GM18870 (cell line): ENCODE measurements at regions not wholly inside any gene's neighbourhood (a gene's known extent, or its start where the extent isn't known, plus 50 kb on each side); places are given as distances from the start of the nearest gene placed in this dataset.

Experiments
- ATAC-seq: cut with Tn5 transposase; IDR thresholded peaks from one replicate; pipeline ENCODE4 v1.9.1; 2021; ENCODE audit warnings: moderate library complexity; ENCODE audit not compliant: unreplicated experiment

DNA sequence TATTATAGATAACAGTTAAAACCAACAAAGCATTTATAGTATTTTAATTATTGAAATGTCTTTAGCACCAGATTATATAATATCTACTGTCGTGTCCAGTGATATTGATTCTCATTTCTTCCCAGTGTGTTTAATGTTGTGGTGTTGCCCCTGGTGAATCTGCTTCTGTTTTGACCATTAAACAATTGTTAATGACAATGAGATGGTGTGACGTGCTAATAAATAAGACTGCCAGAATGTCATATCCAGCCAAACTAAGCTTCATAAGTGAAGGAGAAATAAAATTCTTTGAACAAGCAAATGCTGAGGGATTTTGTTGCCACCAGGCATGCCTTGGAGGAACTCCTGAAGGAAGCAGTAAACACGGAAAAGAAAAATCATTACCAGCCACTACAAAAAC lies 480.0 kb upstream of the ROBO1 start:
- ATAC-seq: no peak

DNA sequence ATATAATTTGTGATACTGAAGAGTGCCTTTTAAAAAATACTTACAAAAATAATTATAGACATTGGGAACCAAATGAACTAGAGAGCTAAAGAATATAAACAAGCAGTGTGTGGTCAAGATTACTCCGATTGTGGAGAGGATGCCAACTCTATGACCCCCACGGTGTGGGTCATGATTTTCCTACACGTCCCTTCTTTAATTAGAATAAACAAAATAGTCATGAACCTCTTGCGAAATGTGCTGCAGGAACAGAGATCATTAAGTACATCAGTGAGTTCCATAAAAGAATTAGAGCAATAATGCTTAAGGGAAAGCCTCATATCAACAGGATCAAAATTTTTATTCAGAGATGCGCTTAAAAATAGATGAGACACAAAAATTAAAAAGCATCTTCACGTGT lies 476.6 kb upstream of the ROBO1 start:
- no peak for ATAC-seq

DNA sequence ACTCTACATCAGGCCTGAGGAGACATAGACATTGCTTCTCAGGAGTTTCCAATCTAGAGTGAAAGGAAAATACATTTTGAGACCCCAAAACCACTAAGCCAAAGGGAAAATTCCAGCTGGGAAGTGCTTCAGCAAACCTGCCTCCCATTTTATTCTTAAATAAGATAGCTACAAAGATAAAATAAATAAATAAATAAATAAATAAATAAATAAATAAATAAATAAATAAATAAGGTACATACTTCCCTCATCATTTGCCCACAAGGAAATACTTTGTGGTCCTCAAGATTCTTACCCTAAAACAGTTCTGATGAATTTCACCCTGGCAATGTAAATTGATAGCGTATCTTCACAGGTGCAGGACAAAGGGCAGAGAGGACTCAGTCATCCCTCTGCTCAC lies 474.0 kb upstream of the ROBO1 start:
- ATAC-seq: no peak

GRCh38 chr3:80239301-80239700 lies 471.5 kb upstream of the ROBO1 start:
- no peak for ATAC-seq

DNA sequence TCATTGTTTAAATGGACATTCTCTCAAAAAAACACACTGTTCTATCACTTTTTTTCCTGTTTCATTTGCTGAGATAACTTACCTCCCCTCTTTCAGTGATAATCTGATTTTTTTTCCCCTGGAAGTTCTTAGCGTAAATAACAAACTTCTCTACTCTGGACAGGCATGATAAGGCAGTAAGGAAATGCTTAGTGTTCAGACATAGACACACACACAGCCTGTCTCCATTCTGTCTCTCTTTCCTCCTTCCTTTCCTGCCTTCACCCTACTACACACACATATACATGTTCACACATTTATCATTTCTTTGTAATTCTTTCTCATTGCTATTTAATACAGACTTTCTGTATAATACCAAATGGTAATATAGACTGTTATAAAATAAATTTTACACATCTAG lies 470.8 kb upstream of the ROBO1 start:
- ATAC-seq: no peak

- no peak for ATAC-seq
Observed at GRCh38 chr3:80238152-80238551, 470.4 kb upstream of the ROBO1 start.

DNA sequence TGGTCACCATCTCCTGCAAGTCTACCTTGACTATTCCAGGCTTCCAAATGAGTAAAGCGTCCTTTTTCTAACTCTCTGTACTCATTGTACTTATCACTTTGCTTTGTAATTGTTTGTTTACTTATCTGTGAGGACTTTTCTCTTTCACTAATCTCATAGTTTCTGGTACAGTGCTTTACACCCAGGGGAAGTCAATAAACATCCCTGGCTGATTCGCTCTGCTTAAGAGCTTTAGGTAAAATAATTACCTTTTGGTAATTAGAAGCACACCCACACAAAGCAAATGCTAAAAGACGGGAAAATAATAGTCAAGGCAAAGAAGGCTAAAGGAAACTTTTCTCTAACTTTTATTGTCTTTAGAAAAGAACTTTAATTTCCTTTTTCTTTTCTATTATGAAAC lies 466.9 kb upstream of the ROBO1 start:
- ATAC-seq: no peak

DNA sequence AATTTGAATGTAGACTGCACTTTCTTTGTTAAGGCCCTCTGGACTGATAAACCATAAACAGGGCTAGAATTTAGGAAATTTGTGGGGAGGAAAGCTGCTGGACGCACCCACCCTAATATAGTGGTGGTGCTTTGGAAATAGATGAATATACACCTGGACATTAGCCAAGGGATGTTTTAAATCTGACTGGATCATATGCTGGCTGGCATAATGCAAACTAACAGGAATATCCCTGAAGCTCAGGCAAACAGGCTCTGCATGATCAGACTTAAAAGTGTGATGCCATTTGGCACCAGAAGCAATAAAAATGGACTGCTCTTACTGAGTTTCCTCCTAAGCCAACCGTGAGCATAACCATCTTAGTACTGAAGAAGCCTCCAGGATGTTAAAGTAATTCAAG lies 465.8 kb upstream of the ROBO1 start:
- ATAC-seq: no peak

DNA sequence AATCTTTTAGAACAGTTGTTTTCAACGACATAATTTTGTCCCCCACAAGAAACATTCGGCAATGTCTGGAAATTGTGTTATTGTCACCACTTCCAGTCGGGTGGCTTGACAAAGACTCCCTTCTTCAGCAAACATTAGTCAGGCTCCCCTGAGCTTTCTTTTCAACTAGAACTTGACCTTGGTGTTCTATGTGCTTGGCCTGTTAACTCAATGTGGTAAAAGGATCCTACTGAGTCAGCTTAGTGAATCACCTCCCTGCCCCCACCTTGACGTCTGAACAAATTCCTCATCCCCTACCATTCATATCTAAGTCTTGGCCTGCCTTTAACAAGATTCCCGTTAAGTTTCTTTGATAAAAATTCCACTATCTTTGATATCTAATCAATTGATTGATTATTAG lies 465.0 kb upstream of the ROBO1 start:
- no peak for ATAC-seq

DNA sequence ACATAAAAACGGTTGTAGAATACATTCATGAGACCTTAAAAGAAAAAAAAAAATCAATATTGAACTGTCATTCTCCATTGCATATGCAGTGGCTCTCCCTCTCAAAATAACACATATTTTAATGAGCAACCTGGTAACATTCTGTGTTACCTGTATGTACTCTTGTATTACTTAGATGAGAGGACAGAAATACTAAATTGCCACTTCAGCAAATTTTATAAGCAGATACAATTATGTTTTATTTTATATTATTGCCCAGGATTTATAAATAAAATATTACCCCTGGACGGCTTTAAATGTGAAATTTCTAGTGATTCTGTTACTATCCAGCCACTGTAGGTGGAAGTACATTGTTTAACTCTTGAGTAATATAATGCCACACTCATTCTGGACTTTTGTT lies 463.2 kb upstream of the ROBO1 start:
- no peak for ATAC-seq

DNA sequence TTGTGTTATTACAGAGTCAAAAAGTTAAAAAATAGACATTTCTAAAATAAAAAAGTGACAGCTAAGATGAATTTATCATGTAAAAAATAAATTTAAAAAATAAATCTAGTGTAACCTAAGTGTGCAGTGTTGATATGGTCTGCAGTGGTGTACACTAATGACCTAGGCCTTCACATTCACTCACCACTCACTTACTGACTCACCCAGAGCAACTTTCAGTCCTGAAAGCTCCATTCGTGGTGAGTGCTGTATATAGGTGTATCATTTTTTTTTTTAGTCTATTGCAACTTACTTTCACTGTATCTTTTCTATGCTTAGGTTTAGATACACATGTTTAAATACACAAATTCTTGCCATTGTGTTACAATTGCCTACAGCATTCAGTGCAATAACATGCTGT lies 459.4 kb upstream of the ROBO1 start:
- no peak for ATAC-seq

DNA sequence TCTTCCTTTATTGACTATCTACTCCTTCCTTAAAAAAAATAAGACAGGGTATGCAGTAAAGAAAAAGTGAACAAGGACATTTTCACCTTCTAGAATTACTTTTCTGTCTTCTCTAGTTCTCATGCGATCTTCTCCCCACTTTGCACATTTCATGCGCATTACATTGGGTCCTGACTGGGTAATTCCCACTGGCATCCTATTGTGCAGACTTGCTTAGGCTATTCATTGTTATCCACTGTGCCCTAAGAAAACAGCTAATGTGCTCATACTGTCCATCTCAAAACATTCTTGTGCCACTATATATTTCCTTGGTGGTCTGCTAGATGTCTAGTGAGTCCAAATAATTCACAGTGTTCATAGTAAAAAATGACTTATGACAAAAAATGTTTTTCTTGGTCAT lies 447.4 kb upstream of the ROBO1 start:
- ATAC-seq: no peak

- no peak for ATAC-seq
Observed at GRCh38 chr3:80213086-80213485, 445.3 kb upstream of the ROBO1 start.

DNA sequence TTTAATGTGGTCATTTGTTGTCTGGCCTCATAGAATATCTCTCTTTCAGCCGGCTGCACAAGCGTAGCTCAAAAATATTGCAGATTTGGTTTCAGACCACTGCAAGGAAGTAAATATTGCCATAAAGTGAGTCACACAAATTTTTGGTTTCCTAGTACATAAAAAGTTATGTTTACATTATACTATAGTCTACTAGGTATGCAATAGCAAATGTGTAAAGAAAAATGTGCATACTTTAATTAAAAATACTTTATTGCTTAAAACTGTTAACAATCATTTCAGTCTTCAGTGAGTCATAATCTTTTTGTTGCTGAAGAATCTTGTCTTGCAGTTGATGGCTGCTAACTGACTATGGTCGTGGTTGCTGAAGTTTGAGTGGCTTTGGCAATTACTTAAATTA lies 425.1 kb upstream of the ROBO1 start:
- no peak for ATAC-seq

- no peak for ATAC-seq
Observed at GRCh38 chr3:80190051-80190450, 422.3 kb upstream of the ROBO1 start.

DNA sequence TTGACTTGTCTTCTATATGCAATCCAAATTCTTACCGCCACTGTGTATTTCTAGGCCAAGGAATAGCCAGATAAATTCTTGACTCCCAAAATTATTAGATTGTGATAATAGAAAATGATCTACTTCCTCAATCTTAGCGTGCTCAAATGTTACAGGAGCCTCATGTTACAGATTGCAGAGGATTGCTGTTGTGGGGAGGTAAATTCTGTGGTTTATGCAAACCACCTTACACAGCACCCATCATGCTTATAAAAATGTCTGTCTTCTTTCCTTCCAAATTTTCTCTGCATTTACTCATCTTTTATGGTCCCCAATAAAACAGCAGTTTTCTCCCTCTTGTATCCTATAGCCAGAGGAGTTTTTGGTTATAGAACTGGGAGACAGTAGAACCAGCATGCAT lies 420.2 kb upstream of the ROBO1 start:
- no peak for ATAC-seq

GRCh38 chr3:80159990-80160506 lies 392.2 kb upstream of the ROBO1 start:
- ATAC-seq: no peak

DNA sequence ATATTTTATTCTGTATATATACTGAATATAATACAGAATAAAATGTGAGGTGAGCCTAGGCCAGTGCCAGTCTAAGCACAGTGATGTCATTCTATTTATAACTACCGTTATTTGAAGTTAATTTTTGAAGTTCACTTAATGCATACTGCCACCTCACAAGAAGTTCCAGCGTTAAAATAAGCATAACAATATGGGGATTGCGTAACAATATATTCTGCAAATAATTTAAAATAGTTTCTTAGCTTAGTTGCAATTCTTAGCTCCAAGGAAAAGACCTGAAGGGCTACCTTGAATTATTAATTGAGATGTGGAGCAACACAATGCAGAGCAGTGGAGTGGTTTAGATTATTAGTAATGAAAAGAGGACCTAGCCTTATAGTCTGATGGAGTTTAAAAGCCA lies 390.5 kb upstream of the ROBO1 start:
- ATAC-seq: no peak

- ATAC-seq: no peak
Observed at GRCh38 chr3:80157546-80157945, 389.7 kb upstream of the ROBO1 start.

GRCh38 chr3:80152692-80153091 lies 384.9 kb upstream of the ROBO1 start:
- no peak for ATAC-seq

- no peak for ATAC-seq
Observed at GRCh38 chr3:80142714-80143113, 374.9 kb upstream of the ROBO1 start.

DNA sequence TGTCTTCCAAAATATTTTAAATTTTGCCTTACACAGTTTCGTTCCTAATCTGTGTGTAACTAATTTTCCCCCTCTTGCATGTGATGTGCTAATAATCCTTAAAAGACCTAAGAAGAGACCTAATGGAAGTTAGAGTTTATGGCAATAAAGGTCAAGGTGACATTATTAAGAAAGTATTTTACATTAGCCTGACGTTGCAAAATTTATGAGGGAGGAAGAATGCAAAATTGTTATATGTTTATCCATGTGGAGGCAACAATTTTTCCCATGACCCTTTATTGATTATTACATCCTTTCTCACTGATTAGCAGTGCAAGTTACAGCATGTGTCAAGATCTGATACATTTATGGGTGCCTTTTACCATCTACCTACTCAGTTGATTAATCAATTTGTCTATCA lies 373.8 kb upstream of the ROBO1 start:
- ATAC-seq: no peak

- no peak for ATAC-seq
Observed at GRCh38 chr3:80116281-80116680, 348.5 kb upstream of the ROBO1 start.

DNA sequence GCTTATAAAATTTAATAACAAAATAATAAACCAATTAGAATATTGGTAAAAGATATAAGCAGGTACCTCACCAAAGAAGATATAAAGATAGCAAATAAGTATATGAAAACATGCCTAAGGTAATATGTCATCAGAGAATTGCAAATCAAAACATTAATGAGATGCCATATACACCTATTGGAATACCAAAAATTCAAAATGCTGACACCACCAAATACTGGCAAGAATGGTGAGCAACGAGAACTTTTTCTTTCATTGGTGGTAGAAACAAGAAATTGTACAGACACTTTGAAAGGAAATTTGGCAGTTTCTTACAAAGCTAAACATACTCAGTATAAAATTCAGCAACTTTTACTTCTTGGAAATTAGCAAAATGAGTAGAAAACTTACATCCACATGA lies 346.9 kb upstream of the ROBO1 start:
- ATAC-seq: no peak
